Karpas-422 (cell line): ENCODE measurements at regions not wholly inside any gene's neighbourhood (a gene's known extent, or its start where the extent isn't known, plus 50 kb on each side); places are given as distances from the start of the nearest gene placed in this dataset.

Experiments used
- DNase-seq: peaks from one replicate; pipeline ENCODE4 v3.0.0-alpha.2; 2015
- H2AFZ ChIP-seq: fragments of 200-600 bp; sonication (generic); 2 replicates; pipeline ENCODE4 v1.6.1; 2014; ENCODE audit warnings: antibody characterized with exemption, low read length, mixed read lengths
- H3K27ac ChIP-seq: fragments of 200-600 bp; sonication (generic); 2 replicates; pipeline ENCODE4 v1.5.1; 2014; ENCODE audit warnings: mild to moderate bottlenecking, low read length, moderate library complexity
- H3K27me3 ChIP-seq: fragments of 200-600 bp; sonication (generic); 2 replicates; pipeline ENCODE4 v1.6.1; 2014; ENCODE audit warnings: low read length, mixed read lengths
- H3K36me3 ChIP-seq: fragments of 200-600 bp; sonication (generic); 2 replicates; pipeline ENCODE4 v1.6.1; 2014; ENCODE audit warnings: low read length, mixed read lengths; ENCODE audit not compliant: insufficient read depth
- H3K4me1 ChIP-seq: fragments of 200-600 bp; sonication (generic); 2 replicates; pipeline ENCODE4 v1.6.1; 2014; ENCODE audit warnings: mild to moderate bottlenecking, low read length, mixed read lengths
- H3K4me2 ChIP-seq: fragments of 200-600 bp; sonication (generic); 2 replicates; pipeline ENCODE4 v1.6.1; 2014; ENCODE audit warnings: low read length, low read depth, mild to moderate bottlenecking; ENCODE audit not compliant: poor library complexity, severe bottlenecking
- H3K4me3 ChIP-seq: fragments of 200-600 bp; sonication (generic); 2 replicates; pipeline ENCODE4 v1.5.1; 2014; ENCODE audit warnings: mild to moderate bottlenecking, antibody characterized with exemption, low read length, mixed read lengths
- H3K79me2 ChIP-seq: fragments of 200-600 bp; sonication (generic); 2 replicates; pipeline ENCODE4 v1.6.1; 2014; ENCODE audit warnings: mild to moderate bottlenecking, low read length, mixed read lengths
- H3K9ac ChIP-seq: fragments of 200-600 bp; sonication (generic); 2 replicates; pipeline ENCODE4 v1.6.0; 2014; ENCODE audit warnings: low read length
- H3K9me2 ChIP-seq: fragments of 200-600 bp; sonication (generic), shearing (Covaris generic); replicated peaks from 2 replicates; pipeline ENCODE4 v1.6.0; 2014; ENCODE audit warnings: mild to moderate bottlenecking, low read length, moderate library complexity; ENCODE audit not compliant: insufficient read depth
- H3K9me3 ChIP-seq: fragments of 300-700, 200-600 bp; sonication (generic); 2 replicates; pipeline ENCODE4 v1.6.1; 2014; ENCODE audit warnings: low read length, mixed read lengths
- H4K20me1 ChIP-seq: fragments of 200-600 bp; sonication (generic); 2 replicates; pipeline ENCODE4 v1.6.1; 2014; ENCODE audit warnings: mild to moderate bottlenecking, antibody characterized with exemption, low read length, low read depth; ENCODE audit not compliant: insufficient read depth

GRCh38 chr13:39910041-39910440 is 254.6 kb downstream of the COG6 start:
- Histone ChIP-seq H2AFZ (peak overlapping the region; percentile 23; the same call in 1 of the 2 replicates), H3K36me3 (no peaks in the 10 kb centered on the region), H3K27me3 (no peaks in the 10 kb centered on the region), H4K20me1 (no peaks in the 10 kb centered on the region), H3K9ac (no peak overlapping the region), H3K4me2 (peak overlapping the region; percentile 7), H3K27ac (no peak overlapping the region), H3K79me2 (no peaks in the 10 kb centered on the region), H3K4me3 (no peak overlapping the region), H3K4me1 (peaks cover 17% of the 10 kb centered on the region), H3K9me3 (no peaks in the 10 kb centered on the region), H3K9me2 (no peaks in the 10 kb centered on the region)
- DNase-seq: peak; percentile 45

DNA sequence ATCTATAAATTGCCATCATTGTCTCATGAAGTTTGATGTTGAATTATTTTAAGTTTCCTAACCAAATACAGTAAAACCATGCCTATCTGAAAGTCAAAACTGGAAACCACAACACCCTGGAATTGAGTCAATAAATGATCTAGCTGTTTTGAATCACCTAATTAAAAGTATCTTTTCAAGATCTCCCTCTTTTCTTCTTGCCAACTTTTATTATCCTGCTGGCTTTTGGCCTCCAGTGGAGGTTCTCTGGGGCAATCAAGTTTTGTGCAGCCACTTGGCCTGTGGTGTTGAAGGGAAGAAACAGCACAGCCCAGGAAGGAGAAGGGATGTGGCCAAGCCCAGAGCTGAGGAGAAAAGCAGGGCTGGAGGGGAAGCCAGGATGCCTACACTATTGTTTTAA is 255.4 kb downstream of the COG6 start:
- Histone ChIP-seq H2AFZ (no peak overlapping the region), H4K20me1 (no peaks in the 10 kb centered on the region), H3K4me2 (no peak overlapping the region), H3K36me3 (no peaks in the 10 kb centered on the region), H3K79me2 (no peaks in the 10 kb centered on the region), H3K9me2 (no peaks in the 10 kb centered on the region), H3K27ac (no peak overlapping the region), H3K9me3 (no peaks in the 10 kb centered on the region), H3K27me3 (no peaks in the 10 kb centered on the region), H3K4me3 (no peak overlapping the region), H3K4me1 (peaks cover 17% of the 10 kb centered on the region), H3K9ac (no peak overlapping the region)
- peak; percentile 37 for DNase-seq

GRCh38 chr13:39913339-39913738 is 257.9 kb downstream of the COG6 start:
- DNase-seq: peak; percentile 27
- H3K27ac ChIP-seq: no peak overlapping the region
- no peaks in the 10 kb centered on the region for H3K27me3 ChIP-seq
- no peak overlapping the region for H2AFZ ChIP-seq
- H3K9ac ChIP-seq: no peak overlapping the region
- no peak overlapping the region for H3K4me3 ChIP-seq
- H3K9me3 ChIP-seq: no peaks in the 10 kb centered on the region
- no peaks in the 10 kb centered on the region for H3K36me3 ChIP-seq
- no peaks in the 10 kb centered on the region for H3K79me2 ChIP-seq
- H3K4me2 ChIP-seq: no peak overlapping the region
- no peaks in the 10 kb centered on the region for H4K20me1 ChIP-seq
- no peaks in the 10 kb centered on the region for H3K9me2 ChIP-seq
- H3K4me1 ChIP-seq: peaks cover 17% of the 10 kb centered on the region

DNA sequence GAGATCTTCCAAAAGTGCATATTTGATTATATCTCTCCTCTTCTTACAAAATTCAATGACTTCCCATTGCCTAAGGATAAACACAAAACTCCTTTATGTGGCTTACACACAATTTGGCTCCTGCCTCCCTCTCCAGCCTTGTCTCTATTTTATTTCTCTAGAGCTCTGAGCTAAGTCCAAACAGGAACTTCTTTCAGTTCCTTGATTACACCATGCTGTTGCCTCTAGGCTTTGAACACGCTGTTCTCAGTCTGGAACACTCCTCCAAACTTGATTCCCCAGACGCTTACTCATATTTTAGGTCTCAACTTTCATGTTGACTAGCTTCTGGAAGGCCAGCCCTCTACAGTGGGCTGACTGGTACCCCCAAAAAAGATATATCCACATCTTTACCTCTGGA is 258.5 kb downstream of the COG6 start:
- Histone ChIP-seq H3K9me3 (no peaks in the 10 kb centered on the region), H3K36me3 (no peaks in the 10 kb centered on the region), H2AFZ (no peak overlapping the region), H3K9me2 (no peaks in the 10 kb centered on the region), H4K20me1 (no peaks in the 10 kb centered on the region), H3K79me2 (no peaks in the 10 kb centered on the region), H3K4me1 (peaks cover 17% of the 10 kb centered on the region), H3K4me3 (no peak overlapping the region), H3K4me2 (no peak overlapping the region), H3K27ac (no peak overlapping the region), H3K9ac (no peak overlapping the region), H3K27me3 (no peaks in the 10 kb centered on the region)
- DNase-seq: peak; percentile 32

DNA sequence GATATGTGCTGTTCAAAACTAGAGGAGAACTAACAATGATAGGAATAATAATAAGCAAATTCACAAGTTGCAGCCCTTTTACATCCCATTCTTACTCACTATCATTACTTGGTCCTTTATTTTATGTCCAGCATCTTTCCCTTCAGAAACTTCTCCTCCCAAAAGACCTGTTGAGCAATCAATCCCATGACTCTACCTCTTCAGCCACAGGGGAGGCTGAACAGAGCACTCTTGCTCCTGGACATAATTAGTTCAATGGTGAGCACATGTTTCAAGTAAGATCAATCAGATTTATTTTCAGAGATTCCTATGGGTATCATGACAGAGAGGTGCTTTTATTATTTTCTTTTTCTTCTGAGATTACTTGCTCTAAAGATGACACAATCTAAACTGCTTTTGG is 260.0 kb downstream of the COG6 start:
- Histone ChIP-seq H3K4me3 (no peak overlapping the region), H3K4me2 (no peak overlapping the region), H3K36me3 (no peaks in the 10 kb centered on the region), H3K9ac (no peak overlapping the region), H3K27ac (no peak overlapping the region), H2AFZ (no peak overlapping the region), H3K9me3 (no peaks in the 10 kb centered on the region), H3K4me1 (peaks cover 7% of the 10 kb centered on the region), H3K9me2 (no peaks in the 10 kb centered on the region), H4K20me1 (no peaks in the 10 kb centered on the region), H3K27me3 (no peaks in the 10 kb centered on the region), H3K79me2 (no peaks in the 10 kb centered on the region)
- no peak for DNase-seq

- H3K9me3 ChIP-seq: no peaks in the 10 kb centered on the region
- no peaks in the 10 kb centered on the region for H3K36me3 ChIP-seq
- no peak overlapping the region for H2AFZ ChIP-seq
- no peak overlapping the region for H3K4me3 ChIP-seq
- H3K4me2 ChIP-seq: no peak overlapping the region
- no peaks in the 10 kb centered on the region for H3K9me2 ChIP-seq
- no peak overlapping the region for H3K9ac ChIP-seq
- DNase-seq: peak; percentile 16
- no peaks in the 10 kb centered on the region for H3K4me1 ChIP-seq
- no peaks in the 10 kb centered on the region for H4K20me1 ChIP-seq
- no peaks in the 10 kb centered on the region for H3K79me2 ChIP-seq
- H3K27ac ChIP-seq: no peak overlapping the region
- H3K27me3 ChIP-seq: no peaks in the 10 kb centered on the region
Measured at GRCh38 chr13:39916330-39916729, 260.9 kb downstream of the COG6 start.

- no peaks in the 10 kb centered on the region for H3K9me2 ChIP-seq
- H3K9me3 ChIP-seq: no peaks in the 10 kb centered on the region
- H3K4me3 ChIP-seq: no peak overlapping the region
- H3K4me2 ChIP-seq: no peak overlapping the region
- H3K79me2 ChIP-seq: no peaks in the 10 kb centered on the region
- H3K9ac ChIP-seq: no peak overlapping the region
- no peaks in the 10 kb centered on the region for H3K36me3 ChIP-seq
- no peaks in the 10 kb centered on the region for H4K20me1 ChIP-seq
- DNase-seq: peak; percentile 27
- H2AFZ ChIP-seq: no peak overlapping the region
- no peaks in the 10 kb centered on the region for H3K27me3 ChIP-seq
- H3K4me1 ChIP-seq: no peaks in the 10 kb centered on the region
- no peak overlapping the region for H3K27ac ChIP-seq
Measured at GRCh38 chr13:39918620-39919236, 263.3 kb downstream of the COG6 start.

GRCh38 chr13:39920613-39921012 is 265.2 kb downstream of the COG6 start:
- no peak overlapping the region for H3K4me3 ChIP-seq
- no peaks in the 10 kb centered on the region for H4K20me1 ChIP-seq
- H3K36me3 ChIP-seq: no peaks in the 10 kb centered on the region
- H3K27me3 ChIP-seq: no peaks in the 10 kb centered on the region
- H3K9me2 ChIP-seq: no peaks in the 10 kb centered on the region
- H3K9ac ChIP-seq: no peak overlapping the region
- H3K79me2 ChIP-seq: no peaks in the 10 kb centered on the region
- peak; percentile 27 for DNase-seq
- H3K27ac ChIP-seq: no peak overlapping the region
- H3K9me3 ChIP-seq: no peaks in the 10 kb centered on the region
- no peaks in the 10 kb centered on the region for H3K4me1 ChIP-seq
- H2AFZ ChIP-seq: no peak overlapping the region
- H3K4me2 ChIP-seq: no peak overlapping the region

- no peak overlapping the region for H2AFZ ChIP-seq
- H4K20me1 ChIP-seq: no peaks in the 10 kb centered on the region
- H3K27ac ChIP-seq: no peak overlapping the region
- H3K4me3 ChIP-seq: no peak overlapping the region
- no peaks in the 10 kb centered on the region for H3K79me2 ChIP-seq
- H3K27me3 ChIP-seq: no peaks in the 10 kb centered on the region
- no peak for DNase-seq
- no peak overlapping the region for H3K4me2 ChIP-seq
- no peaks in the 10 kb centered on the region for H3K9me2 ChIP-seq
- H3K4me1 ChIP-seq: no peaks in the 10 kb centered on the region
- H3K9me3 ChIP-seq: no peaks in the 10 kb centered on the region
- no peak overlapping the region for H3K9ac ChIP-seq
- no peaks in the 10 kb centered on the region for H3K36me3 ChIP-seq
Measured at GRCh38 chr13:39926345-39926744, 270.9 kb downstream of the COG6 start.
